ENCODE measurements at regions not wholly inside any gene's neighbourhood (a gene's known extent, or its start where the extent isn't known, plus 50 kb on each side); places are given as distances from the start of the nearest gene placed in this dataset.

DNA sequence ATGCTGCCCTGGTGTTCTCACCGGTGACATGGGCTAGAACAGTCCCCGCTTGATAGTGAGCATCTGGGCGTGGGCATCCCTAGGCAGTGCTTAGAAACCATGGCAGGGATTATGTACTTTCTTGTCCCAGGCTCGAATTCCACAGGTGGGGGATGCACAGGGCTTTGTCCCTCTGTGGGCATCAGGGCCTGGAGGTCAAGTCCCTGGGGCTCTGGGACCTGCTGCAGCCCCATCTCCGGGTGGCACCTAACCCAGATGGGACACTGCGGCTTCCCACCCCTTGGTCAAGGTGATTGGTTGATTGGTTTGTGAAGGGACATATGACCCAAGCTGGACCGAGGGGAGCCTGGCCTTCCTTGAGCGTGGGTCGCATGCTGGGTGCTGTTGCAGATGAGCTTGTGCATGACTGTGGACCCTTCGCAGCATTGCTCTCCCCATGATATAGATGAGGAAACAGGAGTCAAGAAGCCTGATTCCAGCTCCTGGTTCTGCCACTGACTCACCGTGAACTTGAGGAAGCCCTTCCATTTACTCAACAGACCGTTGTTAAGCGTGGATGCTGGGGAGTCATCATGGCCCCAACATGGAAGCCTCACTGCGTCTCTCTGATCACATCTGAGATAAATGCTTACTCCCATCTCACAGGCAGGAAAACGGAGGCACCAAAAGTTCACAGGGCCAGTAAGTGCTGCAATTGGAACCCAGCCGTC is 64.0 kb upstream of the RUNX3 start:
- DNase-seq (ENCODE audit: low read depth, low spot score) = no peak
- H3K27me3 ChIP-seq (ENCODE audit: control insufficient read depth, insufficient read depth, low read length) = no peaks in the 10 kb centered on the region
- no peaks in the 10 kb centered on the region for H3K9me3 ChIP-seq (ENCODE audit: control insufficient read depth, insufficient read depth, low read length)
- no CpG with 5 or more reads among the region's 16 CpGs for WGBS (ENCODE audit: insufficient coverage, insufficient read length)
- no peaks in the 10 kb centered on the region for H3K4me1 ChIP-seq (ENCODE audit: control insufficient read depth, insufficient read depth, low read length)
- no peak overlapping the region for H3K4me3 ChIP-seq (ENCODE audit: low read length)
- H3K36me3 ChIP-seq (ENCODE audit: control insufficient read depth, insufficient read depth, low read length) = no peaks in the 10 kb centered on the region
- H3K27ac ChIP-seq (ENCODE audit: low read length) = no peak overlapping the region

DNA sequence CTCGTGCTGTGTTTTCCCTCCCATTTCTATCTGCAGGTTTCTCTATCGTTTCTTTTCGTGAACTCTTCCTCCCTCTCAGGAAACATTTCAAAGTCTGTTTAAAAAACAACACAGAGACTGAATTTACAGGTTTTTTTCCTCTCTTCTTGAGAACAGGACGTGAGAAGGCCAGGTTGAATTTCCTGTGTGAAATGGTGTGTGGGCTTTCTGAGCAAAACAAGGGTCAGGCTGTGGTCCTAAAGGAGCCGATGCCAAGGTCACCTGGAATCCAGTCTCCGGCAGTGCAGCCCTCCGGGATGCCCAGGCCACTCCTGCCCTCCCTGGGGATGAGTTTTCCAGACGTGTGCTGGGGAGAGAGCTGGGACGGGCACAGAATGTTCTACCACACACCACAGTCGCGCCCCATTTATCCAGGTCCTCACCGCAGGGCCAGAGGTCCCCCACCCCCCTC is 62.7 kb upstream of the RUNX3 start:
- DNase-seq (ENCODE audit: low read depth, low spot score) = no peak
- H3K36me3 ChIP-seq (ENCODE audit: control insufficient read depth, insufficient read depth, low read length) = no peaks in the 10 kb centered on the region
- no peak overlapping the region for H3K4me3 ChIP-seq (ENCODE audit: low read length)
- no peaks in the 10 kb centered on the region for H3K27me3 ChIP-seq (ENCODE audit: control insufficient read depth, insufficient read depth, low read length)
- H3K4me1 ChIP-seq (ENCODE audit: control insufficient read depth, insufficient read depth, low read length) = no peaks in the 10 kb centered on the region
- no peaks in the 10 kb centered on the region for H3K9me3 ChIP-seq (ENCODE audit: control insufficient read depth, insufficient read depth, low read length)
- no CpG with 5 or more reads among the region's 12 CpGs for WGBS (ENCODE audit: insufficient coverage, insufficient read length)
- H3K27ac ChIP-seq (ENCODE audit: low read length) = no peak overlapping the region

DNA sequence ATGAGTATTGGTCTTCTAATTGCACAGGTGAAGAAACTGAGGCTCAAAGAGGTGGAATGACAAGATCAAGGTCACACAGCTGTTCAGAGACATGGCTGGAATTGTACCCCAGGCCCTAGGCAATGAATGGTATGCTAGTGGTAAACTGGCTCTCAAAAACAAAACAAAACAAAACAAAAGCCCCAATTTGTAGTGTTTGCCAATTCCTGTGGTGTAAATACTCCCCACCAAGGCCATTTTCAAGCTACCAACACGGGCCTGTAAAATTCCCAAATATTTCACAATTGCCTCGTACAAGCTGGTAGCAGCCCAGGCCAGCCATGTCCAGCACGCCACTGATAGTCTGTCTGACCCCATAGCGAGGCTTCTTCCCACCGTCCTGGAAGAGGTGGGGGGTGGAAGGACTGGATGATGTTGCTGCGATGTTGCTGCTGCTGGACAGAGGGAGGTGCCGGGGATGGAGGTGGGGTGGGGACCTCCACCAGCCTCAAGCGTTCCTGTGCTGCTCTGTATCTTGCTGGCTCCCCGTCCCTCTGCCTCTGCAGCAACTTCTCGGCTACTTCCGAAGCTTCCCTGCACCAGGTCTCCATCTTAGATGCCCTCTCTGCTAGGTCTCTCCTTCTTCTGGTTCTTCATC is 62.2 kb upstream of the RUNX3 start:
- DNase-seq (ENCODE audit: low read depth, low spot score) = no peak
- H3K9me3 ChIP-seq (ENCODE audit: control insufficient read depth, insufficient read depth, low read length) = no peaks in the 10 kb centered on the region
- no peak overlapping the region for H3K4me3 ChIP-seq (ENCODE audit: low read length)
- no peak overlapping the region for H3K27ac ChIP-seq (ENCODE audit: low read length)
- H3K4me1 ChIP-seq (ENCODE audit: control insufficient read depth, insufficient read depth, low read length) = no peaks in the 10 kb centered on the region
- no CpG with 5 or more reads among the region's 11 CpGs for WGBS (ENCODE audit: insufficient coverage, insufficient read length)
- no peaks in the 10 kb centered on the region for H3K27me3 ChIP-seq (ENCODE audit: control insufficient read depth, insufficient read depth, low read length)
- no peaks in the 10 kb centered on the region for H3K36me3 ChIP-seq (ENCODE audit: control insufficient read depth, insufficient read depth, low read length)

DNA sequence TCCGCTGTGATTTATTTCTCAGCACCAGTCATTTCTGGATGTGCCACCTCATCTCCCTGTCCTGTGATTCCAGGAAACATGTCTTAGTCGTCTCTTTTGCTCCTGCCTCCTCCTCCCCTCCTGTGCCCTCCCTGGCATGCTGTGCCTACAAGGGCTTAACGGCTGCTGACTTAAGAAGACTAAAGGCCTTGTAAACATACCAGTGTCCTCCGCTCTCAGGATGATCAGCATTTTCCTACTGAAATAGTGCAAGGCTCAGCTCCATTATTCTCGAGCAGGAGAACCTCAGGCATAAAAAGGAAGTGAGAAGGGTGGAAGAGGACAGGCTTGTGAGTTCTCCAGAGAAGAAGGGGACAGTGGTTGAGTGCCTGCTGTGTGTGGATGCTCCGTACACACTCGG is 61.6 kb upstream of the RUNX3 start:
- no peaks in the 10 kb centered on the region for H3K4me1 ChIP-seq (ENCODE audit: control insufficient read depth, insufficient read depth, low read length)
- WGBS (ENCODE audit: insufficient coverage, insufficient read length) = no CpG with 5 or more reads among the region's 7 CpGs
- H3K36me3 ChIP-seq (ENCODE audit: control insufficient read depth, insufficient read depth, low read length) = no peaks in the 10 kb centered on the region
- DNase-seq (ENCODE audit: low read depth, low spot score) = no peak
- no peak overlapping the region for H3K27ac ChIP-seq (ENCODE audit: low read length)
- H3K27me3 ChIP-seq (ENCODE audit: control insufficient read depth, insufficient read depth, low read length) = no peaks in the 10 kb centered on the region
- no peak overlapping the region for H3K4me3 ChIP-seq (ENCODE audit: low read length)
- no peaks in the 10 kb centered on the region for H3K9me3 ChIP-seq (ENCODE audit: control insufficient read depth, insufficient read depth, low read length)

DNA sequence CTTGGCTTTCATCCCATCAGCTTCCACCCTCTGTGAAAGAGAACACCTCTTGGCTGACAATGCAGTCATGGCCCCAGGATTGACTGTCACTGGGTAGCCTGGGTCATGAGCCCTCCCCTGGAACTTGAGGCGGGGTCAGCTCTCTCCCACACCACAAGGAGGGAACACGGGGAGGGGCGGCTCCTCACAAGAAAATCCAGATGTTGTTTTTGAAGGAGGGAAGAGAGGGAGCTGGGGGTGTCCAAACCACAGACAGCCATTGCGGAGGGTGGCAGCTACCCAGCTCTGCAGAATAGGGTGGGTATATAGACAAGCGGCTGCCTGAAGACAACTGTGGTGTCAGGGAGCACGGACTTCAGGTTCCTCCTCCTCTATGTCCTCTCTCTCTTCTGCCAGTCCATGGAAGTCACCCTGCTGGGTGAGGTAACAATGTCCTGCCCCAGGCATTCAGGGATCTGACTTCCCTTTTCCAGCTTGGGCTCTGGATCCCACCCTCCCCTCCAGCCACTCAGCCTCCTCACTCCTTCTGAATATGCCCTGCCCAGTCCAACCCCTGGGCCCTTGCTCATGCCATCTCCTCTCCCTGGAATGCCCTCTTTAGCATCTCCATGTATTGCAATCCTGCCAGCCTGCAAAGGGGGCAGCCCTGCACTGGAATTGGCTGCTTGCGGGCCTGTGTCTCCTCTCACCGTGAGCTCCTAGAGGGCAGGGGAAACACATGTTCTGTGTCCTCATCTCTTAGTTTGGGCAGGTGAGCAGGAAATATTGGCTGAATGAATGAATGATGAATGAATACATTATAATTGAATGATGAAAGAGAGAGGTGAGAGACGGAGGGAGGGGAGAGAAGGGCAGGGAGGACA is 60.9 kb upstream of the RUNX3 start:
- Histone ChIP-seq H3K27me3 (ENCODE audit: control insufficient read depth, insufficient read depth, low read length) (no peaks in the 10 kb centered on the region), H3K4me1 (ENCODE audit: control insufficient read depth, insufficient read depth, low read length) (no peaks in the 10 kb centered on the region)
- WGBS (ENCODE audit: insufficient coverage, insufficient read length) = 100% methylated on average over 1 of the region's 9 CpGs

DNA sequence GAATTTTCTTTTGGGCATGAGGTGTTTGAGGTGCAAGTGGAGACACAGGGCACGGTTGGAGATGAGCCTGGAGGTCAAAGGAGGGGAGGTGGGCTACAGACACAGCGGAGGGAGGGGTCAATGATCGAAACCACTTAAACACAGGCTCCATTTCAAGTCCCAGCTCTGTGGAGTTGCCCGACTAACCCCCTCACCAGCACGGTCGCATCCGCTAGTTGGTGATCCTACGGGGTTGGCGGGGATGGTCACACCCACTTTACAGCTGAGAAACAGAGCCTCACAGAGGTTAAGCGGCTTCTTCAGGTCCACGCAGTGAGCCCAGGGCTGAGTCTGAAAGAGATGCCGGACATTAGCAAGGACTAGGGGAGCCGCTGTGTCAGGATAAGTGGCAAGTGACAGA is 60.1 kb upstream of the RUNX3 start:
- no peaks in the 10 kb centered on the region for H3K27me3 ChIP-seq (ENCODE audit: control insufficient read depth, insufficient read depth, low read length)
- DNase-seq (ENCODE audit: low read depth, low spot score) = no peak
- H3K36me3 ChIP-seq (ENCODE audit: control insufficient read depth, insufficient read depth, low read length) = no peaks in the 10 kb centered on the region
- WGBS (ENCODE audit: insufficient coverage, insufficient read length) = no CpG with 5 or more reads among the region's 13 CpGs
- no peak overlapping the region for H3K27ac ChIP-seq (ENCODE audit: low read length)
- no peak overlapping the region for H3K4me3 ChIP-seq (ENCODE audit: low read length)
- no peaks in the 10 kb centered on the region for H3K9me3 ChIP-seq (ENCODE audit: control insufficient read depth, insufficient read depth, low read length)
- H3K4me1 ChIP-seq (ENCODE audit: control insufficient read depth, insufficient read depth, low read length) = no peaks in the 10 kb centered on the region

More for the DNA sequence above, 60.9 kb upstream of the RUNX3 start:
- H3K9me3 ChIP-seq (ENCODE audit: control insufficient read depth, insufficient read depth, low read length) = no peaks in the 10 kb centered on the region
- no peak overlapping the region for H3K4me3 ChIP-seq (ENCODE audit: low read length)
- no peaks in the 10 kb centered on the region for H3K36me3 ChIP-seq (ENCODE audit: control insufficient read depth, insufficient read depth, low read length)
- no peak overlapping the region for H3K27ac ChIP-seq (ENCODE audit: low read length)
- DNase-seq (ENCODE audit: low read depth, low spot score) = no peak

DNA sequence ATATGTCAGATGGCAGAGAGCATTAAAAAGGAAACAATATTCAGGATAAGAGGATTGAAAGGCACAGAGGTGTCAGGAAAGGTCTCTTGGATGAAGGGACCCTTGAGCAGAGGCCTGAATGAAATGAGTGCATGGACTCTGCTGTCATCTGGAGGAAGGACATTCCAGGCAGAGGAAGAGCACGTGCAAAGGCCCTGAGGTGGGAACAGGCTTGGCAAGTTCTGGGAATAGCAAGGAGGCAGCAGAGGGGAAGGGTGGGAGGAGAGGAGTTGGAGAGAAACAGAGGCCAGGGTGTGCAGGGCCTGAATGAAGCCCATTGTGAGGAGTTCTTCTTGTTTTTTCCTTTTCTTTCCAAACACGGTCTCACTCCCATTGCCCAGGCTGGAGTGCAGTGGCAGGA is 59.0 kb upstream of the RUNX3 start:
- H3K4me3 ChIP-seq (ENCODE audit: low read length) = no peak overlapping the region
- no peaks in the 10 kb centered on the region for H3K27me3 ChIP-seq (ENCODE audit: control insufficient read depth, insufficient read depth, low read length)
- no peak for DNase-seq (ENCODE audit: low read depth, low spot score)
- WGBS (ENCODE audit: insufficient coverage, insufficient read length) = no CpG with 5 or more reads among the region's 2 CpGs
- H3K36me3 ChIP-seq (ENCODE audit: control insufficient read depth, insufficient read depth, low read length) = no peaks in the 10 kb centered on the region
- no peaks in the 10 kb centered on the region for H3K9me3 ChIP-seq (ENCODE audit: control insufficient read depth, insufficient read depth, low read length)
- no peaks in the 10 kb centered on the region for H3K4me1 ChIP-seq (ENCODE audit: control insufficient read depth, insufficient read depth, low read length)
- H3K27ac ChIP-seq (ENCODE audit: low read length) = no peak overlapping the region

DNA sequence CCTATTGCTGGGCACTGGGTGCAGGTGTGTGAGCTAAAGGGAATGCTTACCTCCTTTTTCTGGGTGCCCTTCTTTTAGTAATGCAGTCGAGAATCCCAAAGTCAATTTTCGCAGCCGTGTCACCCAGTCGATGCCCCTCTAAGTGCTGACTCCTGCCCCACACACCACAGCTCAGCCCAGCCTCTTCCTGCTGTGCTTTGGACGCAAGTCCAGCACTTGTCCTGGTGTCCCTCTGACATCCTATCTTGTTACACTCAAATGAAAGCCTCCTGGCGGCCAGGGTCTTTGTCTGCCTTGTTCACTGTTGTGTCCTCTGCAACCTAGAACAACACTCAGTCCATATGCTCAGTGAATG is 58.5 kb upstream of the RUNX3 start:
- Histone ChIP-seq H3K9me3 (ENCODE audit: control insufficient read depth, insufficient read depth, low read length) (no peaks in the 10 kb centered on the region), H3K4me3 (ENCODE audit: low read length) (no peak overlapping the region), H3K36me3 (ENCODE audit: control insufficient read depth, insufficient read depth, low read length) (no peaks in the 10 kb centered on the region), H3K27me3 (ENCODE audit: control insufficient read depth, insufficient read depth, low read length) (no peaks in the 10 kb centered on the region), H3K4me1 (ENCODE audit: control insufficient read depth, insufficient read depth, low read length) (no peaks in the 10 kb centered on the region), H3K27ac (ENCODE audit: low read length) (no peak overlapping the region)
- WGBS (ENCODE audit: insufficient coverage, insufficient read length) = no CpG with 5 or more reads among the region's 6 CpGs
- no peak for DNase-seq (ENCODE audit: low read depth, low spot score)

DNA sequence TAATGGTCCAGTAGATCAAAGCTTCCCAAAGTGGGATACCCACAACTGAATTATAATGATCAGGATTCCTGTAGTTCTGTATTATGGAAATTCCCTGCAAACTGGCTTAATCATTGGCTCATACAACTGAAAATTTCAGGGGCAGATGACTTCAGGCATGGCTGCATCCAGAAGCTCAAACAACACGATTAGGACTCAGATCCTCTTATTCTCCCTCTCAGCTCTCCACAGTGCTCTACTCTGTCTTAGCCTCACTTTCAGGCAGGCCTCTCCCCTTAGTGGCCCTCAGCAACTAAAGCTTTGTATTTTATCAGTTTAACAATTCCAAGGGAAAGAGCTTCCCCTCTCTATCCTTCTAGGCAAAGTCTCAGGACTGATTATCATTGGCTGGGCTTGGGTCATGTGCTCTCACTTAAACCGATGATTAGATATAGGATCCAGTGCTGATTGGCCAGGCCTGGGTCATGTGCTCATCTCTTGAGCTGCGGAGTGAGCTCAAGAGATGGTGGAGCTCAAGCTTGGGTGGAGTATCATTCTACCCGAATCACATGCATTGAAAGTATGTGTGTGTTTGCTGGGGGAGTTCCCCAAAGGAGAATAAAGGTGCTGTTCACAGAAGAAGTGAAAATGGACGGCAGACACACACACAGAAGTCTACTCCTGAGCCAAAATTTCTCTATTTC is 57.9 kb upstream of the RUNX3 start:
- no peak overlapping the region for H3K27ac ChIP-seq (ENCODE audit: low read length)
- H3K4me1 ChIP-seq (ENCODE audit: control insufficient read depth, insufficient read depth, low read length) = no peaks in the 10 kb centered on the region
- no peak overlapping the region for H3K4me3 ChIP-seq (ENCODE audit: low read length)
- no peaks in the 10 kb centered on the region for H3K9me3 ChIP-seq (ENCODE audit: control insufficient read depth, insufficient read depth, low read length)
- H3K27me3 ChIP-seq (ENCODE audit: control insufficient read depth, insufficient read depth, low read length) = no peaks in the 10 kb centered on the region
- no peaks in the 10 kb centered on the region for H3K36me3 ChIP-seq (ENCODE audit: control insufficient read depth, insufficient read depth, low read length)
- DNase-seq (ENCODE audit: low read depth, low spot score) = no peak
- no CpG with 5 or more reads among the region's 5 CpGs for WGBS (ENCODE audit: insufficient coverage, insufficient read length)

DNA sequence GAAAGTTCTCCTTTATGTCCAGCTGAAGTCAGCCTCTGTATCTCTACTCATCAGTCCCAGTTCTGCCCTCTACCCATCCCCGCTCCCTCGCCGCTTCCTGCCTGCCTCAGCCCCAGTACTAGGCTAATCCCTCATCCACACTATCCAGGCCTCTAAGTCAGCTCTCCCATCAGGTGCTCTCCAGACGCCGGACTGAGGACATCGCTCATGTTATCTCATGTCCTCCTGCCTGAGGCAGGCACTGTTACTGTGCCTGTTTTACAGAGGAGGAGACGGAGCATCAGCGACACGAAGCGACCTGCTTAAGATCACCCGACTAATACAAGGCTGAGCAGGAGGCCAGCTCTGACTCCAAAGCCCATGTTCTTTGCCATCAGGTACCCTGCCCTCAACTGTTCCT is 57.3 kb upstream of the RUNX3 start:
- no peaks in the 10 kb centered on the region for H3K36me3 ChIP-seq (ENCODE audit: control insufficient read depth, insufficient read depth, low read length)
- no peaks in the 10 kb centered on the region for H3K9me3 ChIP-seq (ENCODE audit: control insufficient read depth, insufficient read depth, low read length)
- H3K4me3 ChIP-seq (ENCODE audit: low read length) = no peak overlapping the region
- no peaks in the 10 kb centered on the region for H3K4me1 ChIP-seq (ENCODE audit: control insufficient read depth, insufficient read depth, low read length)
- no peak for DNase-seq (ENCODE audit: low read depth, low spot score)
- WGBS (ENCODE audit: insufficient coverage, insufficient read length) = no CpG with 5 or more reads among the region's 11 CpGs
- H3K27me3 ChIP-seq (ENCODE audit: control insufficient read depth, insufficient read depth, low read length) = no peaks in the 10 kb centered on the region
- H3K27ac ChIP-seq (ENCODE audit: low read length) = no peak overlapping the region
